Transverse colon (tissue), 4 donors: ENCODE measurements at regions not wholly inside any gene's neighbourhood (a gene's known extent, or its start where the extent isn't known, plus 50 kb on each side); places are given as distances from the start of the nearest gene placed in this dataset.

ENCODE experiments used
- DNase-seq: peaks from one replicate; pipeline ENCODE4 v3.0.0-alpha.2; 2019
- H3K27ac ChIP-seq, 4 donors: fragments of 200-600 bp; sonication (generic); 2 replicates each; pipeline ENCODE4 v1.5.1; 2016 to 2018; ENCODE audit warnings: inconsistent platforms in 4 of 4
- H3K27me3 ChIP-seq: fragments of 200-600 bp; sonication (generic); 2 replicates; pipeline ENCODE4 v1.5.1; 2017; ENCODE audit warnings: inconsistent platforms
- H3K36me3 ChIP-seq, 4 donors: fragments of 200-600 bp; sonication (generic); 2 replicates each; pipeline ENCODE4 v1.5.1; 2017 to 2019; ENCODE audit warnings: inconsistent platforms in 4 of 4
- H3K4me1 ChIP-seq, 4 donors: fragments of 200-600 bp; sonication (generic); 2 replicates each; pipeline ENCODE4 v1.5.1; 2017 to 2020; ENCODE audit warnings: inconsistent platforms in 4 of 4
- H3K4me3 ChIP-seq, 4 donors: fragments of 200-600 bp; sonication (generic); 1 replicate in 1 of 4; 2 replicates in 3 of 4; pipeline versions ENCODE4 v1.5.1 to v1.6.1; 2017 to 2019; ENCODE audit warnings: inconsistent platforms in 4 of 4
- H3K9me3 ChIP-seq, 2 donors: fragments of 200-600 bp; sonication (generic); 2 replicates each; pipeline ENCODE4 v1.5.1; 2017 to 2019; ENCODE audit warnings: inconsistent platforms in 2 of 2
- EP300 ChIP-seq: sonication (generic); formaldehyde crosslinking; IDR thresholded peaks from one replicate; pipeline ENCODE4 v1.6.1; 2017; ENCODE audit warnings: antibody characterized with exemption, low read depth
- POLR2A ChIP-seq: fragments of 450-650 bp; IDR thresholded peaks from one replicate; pipeline ENCODE4 v1.6.1; 2016; ENCODE audit warnings: antibody characterized with exemption, mild to moderate bottlenecking, moderate library complexity
- POLR2AphosphoS5 ChIP-seq, 3 donors: sonication (generic); formaldehyde crosslinking; IDR thresholded peaks; one replicate each; pipeline ENCODE4 v1.6.1; 2016; ENCODE audit warnings: antibody characterized with exemption in 3 of 3
- WGBS, 2 donors: methylation state at CpG; one replicate each; pipeline ENCODE4 v1.1.5; 2018; ENCODE audit warnings: low coverage in 1 of 2; 5-methylcytosine and 5-hydroxymethylcytosine counted together
- in situ Hi-C, 4 donors: fragments of 200-750 bp; cut with MboI; loops; one replicate each; pipeline versions ENCODE4 v1.15.0 to v1.15.1; 2017; ENCODE audit warnings: low sequenced_read_pairs in 3 of 4, low pct_ligation_motif_present in 1 of 4, low pct_unique_long_range_greater_than_20kb in 1 of 4
- intact Hi-C: fragments of 100-400 bp; cut with DNase I; formaldehyde crosslinking; loops from one replicate; pipeline ENCODE4 v1.15.1; 2023; ENCODE audit warnings: low total_unique reads
- TF ChIP-seq, protein P1 (sequence below), 5 experiments: fragments of 200-600 bp in 3 of 5; fragments of 450-650 bp in 2 of 5; sonication (generic) in 3 of 5; IDR thresholded peaks; 1 replicate in 2 of 5; 2 replicates in 3 of 5; pipeline ENCODE4 v1.5.1; 2016 to 2017; ENCODE audit warnings: antibody characterized with exemption in 5 of 5, inconsistent platforms in 3 of 5, mild to moderate bottlenecking in 2 of 5, moderate library complexity in 1 of 5

- H3K36me3 ChIP-seq: no peaks in the 10 kb centered on the region
- intact Hi-C loops: no loop called here
- H3K9me3 ChIP-seq: no peaks in the 10 kb centered on the region
- no peaks in the 10 kb centered on the region for H3K4me1 ChIP-seq
- TF ChIP-seq, protein P1, sequence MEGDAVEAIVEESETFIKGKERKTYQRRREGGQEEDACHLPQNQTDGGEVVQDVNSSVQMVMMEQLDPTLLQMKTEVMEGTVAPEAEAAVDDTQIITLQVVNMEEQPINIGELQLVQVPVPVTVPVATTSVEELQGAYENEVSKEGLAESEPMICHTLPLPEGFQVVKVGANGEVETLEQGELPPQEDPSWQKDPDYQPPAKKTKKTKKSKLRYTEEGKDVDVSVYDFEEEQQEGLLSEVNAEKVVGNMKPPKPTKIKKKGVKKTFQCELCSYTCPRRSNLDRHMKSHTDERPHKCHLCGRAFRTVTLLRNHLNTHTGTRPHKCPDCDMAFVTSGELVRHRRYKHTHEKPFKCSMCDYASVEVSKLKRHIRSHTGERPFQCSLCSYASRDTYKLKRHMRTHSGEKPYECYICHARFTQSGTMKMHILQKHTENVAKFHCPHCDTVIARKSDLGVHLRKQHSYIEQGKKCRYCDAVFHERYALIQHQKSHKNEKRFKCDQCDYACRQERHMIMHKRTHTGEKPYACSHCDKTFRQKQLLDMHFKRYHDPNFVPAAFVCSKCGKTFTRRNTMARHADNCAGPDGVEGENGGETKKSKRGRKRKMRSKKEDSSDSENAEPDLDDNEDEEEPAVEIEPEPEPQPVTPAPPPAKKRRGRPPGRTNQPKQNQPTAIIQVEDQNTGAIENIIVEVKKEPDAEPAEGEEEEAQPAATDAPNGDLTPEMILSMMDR (IDR thresholded peaks at IDR 0.05): peak; percentile 18 to 39 (median 34)
- TF ChIP-seq EP300: no peak
- 0 to 15% methylated on average over 1 of the region's 1 CpG for WGBS, 2 donors
- H3K27me3 ChIP-seq: no peaks in the 10 kb centered on the region
- H3K27ac ChIP-seq: no peak overlapping the region
- H3K4me3 ChIP-seq: no peak overlapping the region
- DNase-seq: no peak
- in situ Hi-C loops: loop anchor here in 2 of 4 donors (25.0 kb wide), 1 partner anchor 179 kb away; no protein-coding TSS in a partner anchor
Measured at GRCh38 chr6:76682842-76683241, 610.4 kb upstream of the IMPG1 start.

- H3K36me3 ChIP-seq: no peaks in the 10 kb centered on the region
- TF ChIP-seq EP300: no peak
- TF ChIP-seq POLR2AphosphoS5 (IDR thresholded peaks at IDR 0.05): no peak
- no peak for TF ChIP-seq POLR2A
- H3K27me3 ChIP-seq: no peaks in the 10 kb centered on the region
- intact Hi-C loops (no loop called here), in situ Hi-C loops (loop anchor here in 2 of 4 donors (25.0 kb wide), 1 partner anchor 181 kb away; no protein-coding TSS in a partner anchor)
- H3K9me3 ChIP-seq: no peaks in the 10 kb centered on the region
- H3K27ac ChIP-seq: no peak overlapping the region
- H3K4me1 ChIP-seq: no peaks in the 10 kb centered on the region
- DNase-seq: no peak
- H3K4me3 ChIP-seq: no peak overlapping the region
Measured at GRCh38 chr6:76681781-76682180, 609.3 kb upstream of the IMPG1 start.

DNA sequence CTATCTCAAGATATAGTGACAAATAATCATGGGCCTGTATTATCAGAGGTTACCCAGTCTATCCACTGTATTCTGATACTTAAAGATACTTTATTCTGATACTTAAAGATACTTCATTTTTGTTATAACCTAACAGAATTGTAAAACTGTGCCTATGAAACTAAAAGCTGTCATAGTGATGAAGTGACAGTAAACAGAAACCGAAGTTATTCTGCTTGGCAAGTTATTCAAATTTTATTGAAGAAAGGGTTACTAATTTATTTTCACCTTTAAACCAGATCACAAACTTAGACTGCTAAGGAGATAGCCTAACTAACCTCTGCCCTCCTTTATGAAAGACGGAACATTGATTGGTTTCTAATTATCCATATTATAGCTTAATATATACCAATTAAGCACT is 604.6 kb upstream of the IMPG1 start:
- Histone ChIP-seq H3K4me3 (no peak overlapping the region), H3K4me1 (no peaks in the 10 kb centered on the region), H3K36me3 (no peaks in the 10 kb centered on the region), H3K9me3 (no peaks in the 10 kb centered on the region), H3K27ac (no peak overlapping the region), H3K27me3 (no peaks in the 10 kb centered on the region)
- in situ Hi-C loops: loop anchor here in 2 of 4 donors (25.0 kb wide), 1 partner anchor 185 kb away; no protein-coding TSS in a partner anchor
- DNase-seq: no peak
- intact Hi-C loops: no loop called here
- no peak for TF ChIP-seq POLR2A
- TF ChIP-seq EP300: no peak
- TF ChIP-seq, protein P1 (IDR thresholded peaks at IDR 0.05): no peak
- TF ChIP-seq POLR2AphosphoS5 (IDR thresholded peaks at IDR 0.05): no peak
- 45 to 55% methylated on average over 2 of the region's 2 CpGs for WGBS, 2 donors

DNA sequence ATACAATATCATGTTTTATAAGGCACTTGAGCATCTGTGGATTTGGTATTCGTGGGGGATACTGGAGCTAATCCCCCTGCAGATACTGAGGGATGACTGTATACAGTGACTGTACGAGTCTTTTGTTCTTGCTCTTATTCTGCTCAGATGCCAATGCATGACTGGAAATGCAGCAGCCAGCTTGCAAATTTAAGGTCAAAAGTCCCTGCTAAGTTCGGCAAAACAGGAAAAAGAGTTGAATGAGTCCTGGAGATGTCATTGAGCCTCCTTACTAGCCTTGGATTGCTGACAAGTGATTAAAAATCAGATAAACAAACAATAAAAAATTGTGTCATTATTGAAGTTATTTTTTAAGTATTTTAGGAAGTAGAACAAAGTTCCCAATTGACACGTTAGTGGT is 599.3 kb upstream of the IMPG1 start:
- Histone ChIP-seq H3K4me3 (no peak overlapping the region), H3K4me1 (no peaks in the 10 kb centered on the region), H3K9me3 (no peaks in the 10 kb centered on the region), H3K27me3 (no peaks in the 10 kb centered on the region), H3K27ac (no peak overlapping the region), H3K36me3 (no peaks in the 10 kb centered on the region)
- whole genome bisulfite sequencing, 2 donors: 46 to 57% methylated on average over 4 of the region's 4 CpGs
- intact Hi-C loops (no loop called here), in situ Hi-C loops (no loop called here)
- TF ChIP-seq POLR2AphosphoS5 (IDR thresholded peaks at IDR 0.05): no peak
- no peak for TF ChIP-seq POLR2A
- no peak for TF ChIP-seq EP300
- TF ChIP-seq, protein P1 (IDR thresholded peaks at IDR 0.05): no peak
- DNase-seq: no peak

- intact Hi-C loops (no loop called here), in situ Hi-C loops (no loop called here)
- H3K27ac ChIP-seq: no peak overlapping the region
- no peaks in the 10 kb centered on the region for H3K36me3 ChIP-seq
- no peak overlapping the region for H3K4me3 ChIP-seq
- H3K4me1 ChIP-seq: no peaks in the 10 kb centered on the region
- TF ChIP-seq POLR2A (no peak), POLR2AphosphoS5 (IDR thresholded peaks at IDR 0.05) (no peak), EP300 (no peak)
- TF ChIP-seq, protein P1 (IDR thresholded peaks at IDR 0.05): no peak
- H3K9me3 ChIP-seq: no peaks in the 10 kb centered on the region
- no peaks in the 10 kb centered on the region for H3K27me3 ChIP-seq
- 82% methylated on average over 1 of the region's 1 CpG; no CpG with 5 or more reads in 1 of the 2 donors for WGBS, 2 donors
- no peak for DNase-seq
Measured at GRCh38 chr6:76644231-76644630, 571.8 kb upstream of the IMPG1 start.
